Transverse colon (tissue), 4 donors: ENCODE measurements at regions not wholly inside any gene's neighbourhood (a gene's known extent, or its start where the extent isn't known, plus 50 kb on each side); places are given as distances from the start of the nearest gene placed in this dataset.
A peak's percentile ranks its signal among the peaks of the same experiment; 100 is the strongest.

Source experiments
- CTCF ChIP-seq, 5 experiments: fragments of 200-600 bp in 3 of 5; fragments of 450-650 bp in 2 of 5; sonication (generic) in 3 of 5; IDR thresholded peaks; 1 replicate in 2 of 5; 2 replicates in 3 of 5; pipeline ENCODE4 v1.5.1; 2016 to 2017; ENCODE audit warnings: antibody characterized with exemption in 5 of 5, inconsistent platforms in 3 of 5, mild to moderate bottlenecking in 2 of 5, moderate library complexity in 1 of 5
- POLR2A ChIP-seq: fragments of 450-650 bp; IDR thresholded peaks from one replicate; pipeline ENCODE4 v1.6.1; 2016; ENCODE audit warnings: antibody characterized with exemption, mild to moderate bottlenecking, moderate library complexity
- POLR2AphosphoS5 ChIP-seq, 3 donors: sonication (generic); formaldehyde crosslinking; IDR thresholded peaks; one replicate each; pipeline ENCODE4 v1.6.1; 2016; ENCODE audit warnings: antibody characterized with exemption in 3 of 3

DNA sequence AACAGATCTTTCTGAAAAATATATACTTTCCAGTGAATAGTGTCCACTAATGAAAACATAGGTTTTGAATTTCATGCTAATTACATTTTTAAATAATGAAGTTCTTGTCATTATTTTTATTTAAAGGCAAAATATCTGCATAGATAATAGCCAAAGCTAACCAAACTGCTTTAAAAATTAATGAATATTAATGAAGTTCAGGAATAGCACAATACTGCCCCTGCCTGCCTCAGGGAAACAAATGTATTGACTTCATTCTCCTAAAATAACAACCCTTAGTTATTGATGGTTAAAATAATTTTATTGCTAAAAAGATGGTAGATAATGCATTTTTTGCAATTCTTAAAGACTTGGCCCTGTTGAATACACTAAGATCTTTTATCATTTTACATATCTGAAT lies 103.6 kb upstream of the SSBP2 start:
- peak in 2 of 5 experiments; percentile 16 to 20 for TF ChIP-seq CTCF (IDR thresholded peaks at IDR 0.05)
- TF ChIP-seq POLR2A = no peak
- TF ChIP-seq POLR2AphosphoS5 (IDR thresholded peaks at IDR 0.05) = no peak
